GM23248 (cell line): ENCODE measurements at regions not wholly inside any gene's neighbourhood (a gene's known extent, or its start where the extent isn't known, plus 50 kb on each side); places are given as distances from the start of the nearest gene placed in this dataset.

Source experiments
- EZH2 ChIP-seq: fragments of 200-600 bp; sonication (generic); IDR thresholded peaks from 2 replicates; pipeline ENCODE4 v1.6.1; 2018; ENCODE audit warnings: antibody characterized with exemption, mild to moderate bottlenecking; ENCODE audit not compliant: insufficient read depth, poor library complexity, severe bottlenecking
- EZH2phosphoT487 ChIP-seq: fragments of 200-600 bp; sonication (generic); IDR thresholded peaks from 2 replicates; pipeline ENCODE4 v1.6.1; 2018; ENCODE audit warnings: antibody characterized with exemption, moderate library complexity, mild to moderate bottlenecking, low read depth; ENCODE audit not compliant: insufficient read depth

- TF ChIP-seq EZH2: no peak
- TF ChIP-seq EZH2phosphoT487: no peak
These were observed 597.7 kb downstream of the PCDH18 start for GRCh38 chr4:136934601-136935000.
